Eye (tissue), 1 donor: ENCODE measurements at regions not wholly inside any gene's neighbourhood (a gene's known extent, or its start where the extent isn't known, plus 50 kb on each side); places are given as distances from the start of the nearest gene placed in this dataset.
A peak's percentile ranks its signal among the peaks of the same experiment; 100 is the strongest.
"Not testable (repeated sequence)": the region's sequence is repeated elsewhere in the genome, so short reads cannot be mapped to it uniquely, and the experiment has no call there.

Source experiments
- DNase-seq: peaks from one replicate; pipeline ENCODE4 v3.0.0-alpha.2; 2015

- no peak for DNase-seq
These were observed 138.0 kb upstream of the BOD1L1 start for GRCh38 chr4:13765539-13765938.

GRCh38 chr4:13766761-13767540, 139.4 kb upstream of the BOD1L1 start:
- DNase-seq, result no peak

GRCh38 chr4:13777341-13777740, 149.8 kb upstream of the BOD1L1 start:
- no peak for DNase-seq

- DNase-seq, result no peak
These were observed 150.8 kb upstream of the BOD1L1 start for GRCh38 chr4:13778367-13778766.

GRCh38 chr4:13782231-13782630, 154.7 kb upstream of the BOD1L1 start:
- no peak for DNase-seq

GRCh38 chr4:13783800-13784411, 156.4 kb upstream of the BOD1L1 start:
- peak; percentile 82 for DNase-seq

- DNase-seq, result no peak
These were observed 165.6 kb upstream of the BOD1L1 start for GRCh38 chr4:13793020-13793710.

- no peak for DNase-seq
These were observed 167.5 kb upstream of the BOD1L1 start for GRCh38 chr4:13794819-13795565.

- no peak for DNase-seq
These were observed 169.5 kb upstream of the BOD1L1 start for GRCh38 chr4:13797061-13797460.

- DNase-seq, result no peak
These were observed 187.7 kb upstream of the BOD1L1 start for GRCh38 chr4:13815231-13815630.

- no peak for DNase-seq
These were observed 188.9 kb upstream of the BOD1L1 start for GRCh38 chr4:13816472-13816871.

- no peak for DNase-seq
These were observed 194.0 kb upstream of the BOD1L1 start for GRCh38 chr4:13821522-13821921.

GRCh38 chr4:13825822-13826221, 198.3 kb upstream of the BOD1L1 start:
- DNase-seq, result not testable (repeated sequence)

GRCh38 chr4:13829457-13829856, 201.9 kb upstream of the BOD1L1 start:
- DNase-seq, result no peak

GRCh38 chr4:13830449-13830848, 202.9 kb upstream of the BOD1L1 start:
- DNase-seq, result no peak

- DNase-seq, result no peak
These were observed 205.8 kb upstream of the BOD1L1 start for GRCh38 chr4:13833171-13833804.

GRCh38 chr4:13836946-13837912, 209.7 kb upstream of the BOD1L1 start:
- DNase-seq, result no peak

- DNase-seq, result no peak
These were observed 213.1 kb upstream of the BOD1L1 start for GRCh38 chr4:13840502-13841190.

- no peak for DNase-seq
These were observed 217.2 kb upstream of the BOD1L1 start for GRCh38 chr4:13844740-13845139.

- no peak for DNase-seq
These were observed 222.3 kb upstream of the BOD1L1 start for GRCh38 chr4:13849778-13850177.
